Effector memory CD8-positive, alpha-beta T cell (primary cell): ENCODE measurements at regions not wholly inside any gene's neighbourhood (a gene's known extent, or its start where the extent isn't known, plus 50 kb on each side); places are given as distances from the start of the nearest gene placed in this dataset.

Experiments used
- ATAC-seq: fragments of 150-1000 bp; cut with Tn5 transposase; replicated peaks from 2 replicates; pipeline ENCODE4 v1.10.0; 2021; ENCODE audit warnings: mild to moderate bottlenecking, moderate library complexity
- DNase-seq, 3 experiments: peaks; one replicate each; pipeline ENCODE4 v3.0.0; 2021
- H3K27ac Mint-ChIP-seq, 2 donors: one replicate each; pipeline ENCODE4 v1.8.0; 2022; ENCODE audit warnings: mild to moderate bottlenecking in 2 of 2, mixed read lengths in 2 of 2, moderate library complexity in 2 of 2
- H3K27me3 Mint-ChIP-seq, 2 donors: one replicate each; pipeline ENCODE4 v1.8.0; 2022; ENCODE audit warnings: mixed read lengths in 2 of 2
- H3K36me3 Mint-ChIP-seq: one replicate; pipeline ENCODE4 v1.8.0; 2022; ENCODE audit warnings: mild to moderate bottlenecking, moderate library complexity, mixed read lengths; ENCODE audit not compliant: insufficient read depth
- H3K4me1 Mint-ChIP-seq, 2 donors: one replicate each; pipeline ENCODE4 v1.8.0; 2022; ENCODE audit warnings: low read depth in 2 of 2, mixed read lengths in 2 of 2
- H3K4me3 Mint-ChIP-seq, 2 donors: one replicate each; pipeline ENCODE4 v1.8.0; 2022; ENCODE audit warnings: mild to moderate bottlenecking in 2 of 2, mixed read lengths in 2 of 2, moderate library complexity in 2 of 2
- H3K9me3 Mint-ChIP-seq, 2 donors: one replicate each; pipeline ENCODE4 v1.8.0; 2022; ENCODE audit warnings: mixed read lengths in 2 of 2

DNA sequence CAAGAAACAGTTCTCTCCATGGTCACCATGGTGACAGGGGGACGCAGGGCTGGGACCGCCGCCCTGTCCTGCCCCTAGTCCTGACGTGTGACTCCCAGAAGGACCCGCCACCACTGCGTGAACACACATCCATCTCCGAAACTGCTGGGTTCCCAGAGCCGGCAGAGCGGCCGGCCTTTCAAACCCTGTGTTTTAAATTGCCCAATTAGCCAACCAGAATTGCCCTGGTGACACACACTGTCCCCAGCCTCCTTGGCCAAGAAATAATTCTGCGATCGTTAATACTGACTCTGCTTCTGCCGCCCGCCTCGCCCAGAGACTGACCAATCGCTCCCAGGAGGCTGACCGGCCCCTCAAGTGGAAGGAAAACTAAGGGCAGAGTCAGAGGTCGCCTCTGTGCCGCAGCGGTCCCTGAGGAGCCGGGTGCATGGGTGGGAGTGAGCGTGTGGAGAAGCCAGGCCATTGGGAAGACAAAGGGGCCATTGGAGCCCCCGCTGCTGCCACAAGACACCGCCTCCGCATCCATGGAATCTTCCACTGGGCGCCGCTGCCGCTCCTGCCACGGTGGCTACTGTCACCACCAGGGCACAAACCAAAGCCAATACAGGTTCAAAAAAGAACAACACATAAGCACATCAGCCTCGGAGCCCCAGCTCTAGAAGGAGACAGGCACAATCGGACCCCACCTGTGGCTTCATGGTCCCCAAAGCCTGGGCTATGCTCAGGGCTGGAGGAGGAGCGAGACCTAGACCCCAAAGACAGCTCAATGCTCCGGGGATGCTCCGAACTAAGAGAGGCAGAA lies 273.2 kb downstream of the NPHP4 start:
- H3K4me3 Mint-ChIP-seq = no peak overlapping the region
- H3K36me3 Mint-ChIP-seq = no peaks in the 10 kb centered on the region
- H3K9me3 Mint-ChIP-seq = peaks cover 0 to 1% of the 10 kb centered on the region in 2 donors
- H3K27me3 Mint-ChIP-seq = peaks cover 14 to 57% of the 10 kb centered on the region in 2 donors
- no peak for ATAC-seq
- H3K27ac Mint-ChIP-seq = no peak overlapping the region
- no peak for DNase-seq
- H3K4me1 Mint-ChIP-seq = no peaks in the 10 kb centered on the region

GRCh38 chr1:5717031-5717682 lies 275.1 kb downstream of the NPHP4 start:
- DNase-seq = no peak
- Mint-ChIP-seq H3K27ac (no peak overlapping the region), H3K4me3 (no peak overlapping the region), H3K27me3 (peaks cover 14 to 54% of the 10 kb centered on the region in 2 donors), H3K36me3 (no peaks in the 10 kb centered on the region), H3K4me1 (no peaks in the 10 kb centered on the region), H3K9me3 (peaks cover 0 to 1% of the 10 kb centered on the region in 2 donors)
- ATAC-seq = no peak

- H3K36me3 Mint-ChIP-seq = no peaks in the 10 kb centered on the region
- DNase-seq (no peak), ATAC-seq (no peak)
- peaks cover 14 to 54% of the 10 kb centered on the region in 2 donors for H3K27me3 Mint-ChIP-seq
- H3K9me3 Mint-ChIP-seq = peaks cover 0 to 1% of the 10 kb centered on the region in 2 donors
- no peak overlapping the region for H3K4me3 Mint-ChIP-seq
- no peak overlapping the region for H3K27ac Mint-ChIP-seq
- H3K4me1 Mint-ChIP-seq = no peaks in the 10 kb centered on the region
Measured at GRCh38 chr1:5716126-5716525, 276.1 kb downstream of the NPHP4 start.

- Mint-ChIP-seq H3K27me3 (peaks cover 14 to 39% of the 10 kb centered on the region in 2 donors), H3K9me3 (peaks cover 0 to 1% of the 10 kb centered on the region in 2 donors), H3K36me3 (no peaks in the 10 kb centered on the region), H3K4me1 (no peaks in the 10 kb centered on the region), H3K27ac (no peak overlapping the region), H3K4me3 (no peak overlapping the region)
- DNase-seq (no peak), ATAC-seq (no peak)
Measured at GRCh38 chr1:5713101-5714010, 278.9 kb downstream of the NPHP4 start.

- Mint-ChIP-seq H3K4me3 (no peak overlapping the region), H3K9me3 (peaks cover 0 to 1% of the 10 kb centered on the region in 2 donors), H3K36me3 (no peaks in the 10 kb centered on the region), H3K27ac (no peak overlapping the region), H3K4me1 (no peaks in the 10 kb centered on the region), H3K27me3 (peaks cover 7 to 39% of the 10 kb centered on the region in 2 donors)
- ATAC-seq (no peak), DNase-seq (no peak)
Measured at GRCh38 chr1:5711956-5712645, 280.1 kb downstream of the NPHP4 start.

- no peaks in the 10 kb centered on the region for H3K36me3 Mint-ChIP-seq
- H3K27me3 Mint-ChIP-seq = peaks cover 0 to 35% of the 10 kb centered on the region in 2 donors
- no peak for DNase-seq
- H3K9me3 Mint-ChIP-seq = peaks cover 0 to 1% of the 10 kb centered on the region in 2 donors
- H3K4me3 Mint-ChIP-seq = no peak overlapping the region
- ATAC-seq = no peak
- no peaks in the 10 kb centered on the region for H3K4me1 Mint-ChIP-seq
- no peak overlapping the region for H3K27ac Mint-ChIP-seq
Measured at GRCh38 chr1:5711079-5711478, 281.1 kb downstream of the NPHP4 start.

DNA sequence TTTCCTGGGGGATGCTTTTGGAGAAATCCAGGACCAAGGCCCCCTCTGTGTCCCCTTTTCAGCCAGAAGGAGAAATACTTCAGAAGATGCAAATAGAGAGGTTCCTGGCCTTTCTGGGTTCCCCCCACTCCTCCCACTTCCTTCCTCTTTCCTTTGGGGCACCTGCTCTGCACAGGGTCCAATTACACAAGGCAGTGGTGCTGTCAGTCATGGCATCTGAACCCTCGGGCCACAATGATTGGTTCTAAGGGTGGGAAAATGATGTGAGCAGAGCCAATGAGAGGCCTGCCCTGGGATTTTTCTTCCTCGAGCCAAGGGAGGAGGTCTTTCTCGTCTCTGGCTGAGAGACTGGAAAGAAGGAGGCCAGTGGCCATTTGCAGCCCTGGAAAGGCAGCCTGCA lies 282.2 kb downstream of the NPHP4 start:
- no peaks in the 10 kb centered on the region for H3K4me1 Mint-ChIP-seq
- no peak overlapping the region for H3K27ac Mint-ChIP-seq

GRCh38 chr1:5709461-5709975 lies 282.7 kb downstream of the NPHP4 start:
- Mint-ChIP-seq H3K4me1 (no peaks in the 10 kb centered on the region), H3K27ac (no peak overlapping the region), H3K4me3 (no peak overlapping the region), H3K36me3 (no peaks in the 10 kb centered on the region), H3K27me3 (peaks cover 0 to 19% of the 10 kb centered on the region in 2 donors), H3K9me3 (no peaks in the 10 kb centered on the region)
- ATAC-seq = no peak
- DNase-seq = no peak

More for the DNA sequence above, 282.2 kb downstream of the NPHP4 start:
- H3K4me3 Mint-ChIP-seq = no peak overlapping the region
- DNase-seq (no peak), ATAC-seq (no peak)
- no peaks in the 10 kb centered on the region for H3K36me3 Mint-ChIP-seq
- peaks cover 0 to 24% of the 10 kb centered on the region in 2 donors for H3K27me3 Mint-ChIP-seq
- no peaks in the 10 kb centered on the region for H3K9me3 Mint-ChIP-seq

DNA sequence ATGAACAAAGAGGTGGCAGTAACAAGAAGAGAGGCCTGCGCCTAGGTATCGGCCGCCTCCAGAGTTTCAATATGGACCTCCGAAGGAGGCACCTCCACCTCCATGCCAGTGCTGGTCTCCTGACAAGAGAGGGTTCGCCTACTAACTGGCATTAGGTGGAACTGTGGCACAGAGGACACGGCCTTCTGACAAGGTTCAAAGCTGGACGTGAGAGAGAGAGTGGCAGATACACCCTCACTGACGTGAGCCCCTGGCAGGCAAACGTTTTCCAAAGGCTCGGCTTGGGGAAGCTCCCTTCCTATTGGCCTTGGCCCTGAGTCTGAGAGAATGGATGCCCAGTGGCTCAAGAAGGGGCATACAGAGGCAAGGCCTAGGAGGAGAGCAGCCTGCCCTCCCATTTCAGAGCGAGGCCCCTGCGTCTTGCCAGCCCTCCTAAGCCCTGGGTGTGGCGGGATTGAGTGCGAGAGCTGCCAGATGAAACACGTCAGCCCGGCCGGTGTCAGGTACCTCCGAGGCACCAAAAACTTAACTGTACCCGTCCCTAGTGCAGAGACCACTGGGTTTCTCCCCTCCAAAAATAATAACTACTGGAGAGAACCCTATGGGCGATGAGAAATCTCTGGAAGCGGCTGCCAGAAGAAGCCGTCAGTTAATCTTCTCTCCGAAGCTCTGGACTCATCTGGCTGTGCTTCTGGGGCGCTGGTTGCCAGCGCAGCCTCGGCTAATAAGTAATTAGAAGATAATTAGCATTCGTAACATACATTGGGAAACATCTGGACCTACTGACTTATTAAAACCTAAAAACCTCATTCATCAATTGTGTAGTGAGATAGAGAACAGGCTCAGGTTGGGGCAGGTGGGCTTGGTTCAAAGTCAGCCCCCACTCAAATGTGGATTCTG lies 283.6 kb downstream of the NPHP4 start:
- no peak for DNase-seq
- peaks cover 0 to 18% of the 10 kb centered on the region in 2 donors for H3K27me3 Mint-ChIP-seq
- no peaks in the 10 kb centered on the region for H3K36me3 Mint-ChIP-seq
- no peaks in the 10 kb centered on the region for H3K4me1 Mint-ChIP-seq
- no peak overlapping the region for H3K4me3 Mint-ChIP-seq
- H3K9me3 Mint-ChIP-seq = no peaks in the 10 kb centered on the region
- no peak overlapping the region for H3K27ac Mint-ChIP-seq
- no peak for ATAC-seq

DNA sequence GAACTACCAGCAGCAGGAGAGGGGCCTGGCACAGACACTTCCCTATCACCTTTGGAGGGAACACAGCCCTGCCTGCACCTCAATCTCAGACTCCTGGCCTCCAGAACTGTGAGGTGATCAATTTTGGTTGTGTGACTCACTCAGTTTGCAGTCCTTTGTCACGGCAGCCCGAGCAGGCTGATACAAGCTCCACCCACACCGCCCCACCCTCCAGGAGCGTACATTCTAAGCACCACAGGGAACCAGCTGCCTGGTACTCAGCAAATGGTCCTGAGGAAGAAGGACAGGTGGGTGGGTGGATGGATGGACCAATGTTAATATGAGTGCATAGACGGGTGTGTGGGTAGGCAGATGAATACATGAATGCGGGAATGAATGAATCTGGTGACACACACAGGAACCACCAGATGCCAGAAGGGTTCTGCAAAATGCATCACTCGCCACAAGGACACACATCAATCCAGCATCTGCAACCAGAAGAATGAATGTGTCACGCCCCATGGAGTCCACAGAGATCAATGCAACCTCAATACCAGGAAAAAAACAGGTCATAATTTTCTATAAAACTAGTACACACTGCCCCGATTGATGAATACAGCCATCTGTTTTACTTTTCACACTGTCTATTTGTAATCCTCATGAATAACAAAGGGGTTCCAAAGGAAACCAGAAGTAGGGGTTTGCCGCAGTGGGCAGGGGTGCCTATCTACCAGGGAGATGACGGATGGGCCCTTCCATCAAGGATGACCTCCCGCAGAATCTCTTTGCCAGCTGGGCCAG lies 284.5 kb downstream of the NPHP4 start:
- H3K27me3 Mint-ChIP-seq = peaks cover 0 to 18% of the 10 kb centered on the region in 2 donors
- ATAC-seq (no peak), DNase-seq (no peak)
- H3K4me1 Mint-ChIP-seq = no peaks in the 10 kb centered on the region
- H3K27ac Mint-ChIP-seq = no peak overlapping the region
- no peaks in the 10 kb centered on the region for H3K36me3 Mint-ChIP-seq
- no peaks in the 10 kb centered on the region for H3K9me3 Mint-ChIP-seq
- no peak overlapping the region for H3K4me3 Mint-ChIP-seq

DNA sequence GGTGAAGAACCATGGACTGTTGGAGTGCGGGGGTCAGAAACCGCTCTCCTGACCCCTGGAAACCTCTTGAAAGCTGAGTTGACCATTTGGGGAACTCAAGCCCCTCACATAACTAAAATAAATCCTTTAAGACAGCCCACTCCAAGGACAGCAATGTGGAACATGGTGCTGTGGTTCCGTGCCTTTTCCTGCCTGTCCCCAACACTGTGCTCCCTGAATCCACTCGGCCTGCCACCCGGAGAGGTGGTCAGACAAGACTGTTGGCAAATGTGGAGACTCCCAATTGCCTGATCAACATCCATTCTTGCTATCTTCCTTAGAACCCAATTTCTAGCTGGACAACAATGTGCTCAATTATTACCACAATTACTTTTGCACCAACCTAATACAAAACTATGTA lies 286.0 kb downstream of the NPHP4 start:
- Mint-ChIP-seq H3K27ac (no peak overlapping the region), H3K36me3 (no peaks in the 10 kb centered on the region), H3K9me3 (no peaks in the 10 kb centered on the region), H3K27me3 (peaks cover 0 to 18% of the 10 kb centered on the region in 2 donors), H3K4me1 (no peaks in the 10 kb centered on the region), H3K4me3 (no peak overlapping the region)
- ATAC-seq = no peak
- no peak for DNase-seq
